Gastroesophageal sphincter (tissue), 3 donors: ENCODE measurements at regions not wholly inside any gene's neighbourhood (a gene's known extent, or its start where the extent isn't known, plus 50 kb on each side); places are given as distances from the start of the nearest gene placed in this dataset.

Experiments
- POLR2A ChIP-seq, 2 donors: fragments of 450-650 bp; IDR thresholded peaks; one replicate each; pipeline ENCODE4 v1.6.1; 2017; ENCODE audit warnings: antibody characterized with exemption in 2 of 2, mild to moderate bottlenecking in 2 of 2, moderate library complexity in 1 of 2
- TF ChIP-seq, protein P1 (sequence below), 4 experiments: fragments of 200-600 bp in 2 of 4; fragments of 450-650 bp in 2 of 4; sonication (generic) in 1 of 4; IDR thresholded peaks; one replicate each; pipeline ENCODE4 v1.5.1; 2017 to 2019; ENCODE audit warnings: antibody characterized with exemption in 4 of 4, mild to moderate bottlenecking in 2 of 4, moderate library complexity in 2 of 4

DNA sequence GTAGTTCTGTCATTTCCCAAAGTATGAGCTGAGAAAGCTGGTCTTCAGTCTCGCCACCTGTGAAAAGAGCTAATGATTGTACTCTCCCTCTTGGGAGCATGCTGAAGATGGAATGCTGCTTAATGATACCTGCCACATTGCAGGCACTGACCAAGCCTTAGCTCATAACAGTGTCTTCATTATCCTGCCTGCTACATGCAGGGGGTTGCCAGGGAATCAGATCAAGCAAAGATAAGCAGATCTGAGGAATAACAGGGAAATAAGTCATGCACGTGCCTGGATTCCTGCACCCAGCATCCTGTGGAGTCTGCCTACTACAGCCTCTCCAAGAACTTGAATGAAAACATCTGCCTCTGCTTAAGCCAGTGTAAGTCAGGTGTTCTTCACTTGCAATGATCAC is 667.3 kb downstream of the NPHP4 start:
- no peak for TF ChIP-seq POLR2A (IDR thresholded peaks at IDR 0.05)
- TF ChIP-seq, protein P1, sequence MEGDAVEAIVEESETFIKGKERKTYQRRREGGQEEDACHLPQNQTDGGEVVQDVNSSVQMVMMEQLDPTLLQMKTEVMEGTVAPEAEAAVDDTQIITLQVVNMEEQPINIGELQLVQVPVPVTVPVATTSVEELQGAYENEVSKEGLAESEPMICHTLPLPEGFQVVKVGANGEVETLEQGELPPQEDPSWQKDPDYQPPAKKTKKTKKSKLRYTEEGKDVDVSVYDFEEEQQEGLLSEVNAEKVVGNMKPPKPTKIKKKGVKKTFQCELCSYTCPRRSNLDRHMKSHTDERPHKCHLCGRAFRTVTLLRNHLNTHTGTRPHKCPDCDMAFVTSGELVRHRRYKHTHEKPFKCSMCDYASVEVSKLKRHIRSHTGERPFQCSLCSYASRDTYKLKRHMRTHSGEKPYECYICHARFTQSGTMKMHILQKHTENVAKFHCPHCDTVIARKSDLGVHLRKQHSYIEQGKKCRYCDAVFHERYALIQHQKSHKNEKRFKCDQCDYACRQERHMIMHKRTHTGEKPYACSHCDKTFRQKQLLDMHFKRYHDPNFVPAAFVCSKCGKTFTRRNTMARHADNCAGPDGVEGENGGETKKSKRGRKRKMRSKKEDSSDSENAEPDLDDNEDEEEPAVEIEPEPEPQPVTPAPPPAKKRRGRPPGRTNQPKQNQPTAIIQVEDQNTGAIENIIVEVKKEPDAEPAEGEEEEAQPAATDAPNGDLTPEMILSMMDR (IDR thresholded peaks at IDR 0.05), result no peak
